HG02610 (cell line): ENCODE measurements at regions not wholly inside any gene's neighbourhood (a gene's known extent, or its start where the extent isn't known, plus 50 kb on each side); places are given as distances from the start of the nearest gene placed in this dataset.
"Not testable (repeated sequence)": the region's sequence is repeated elsewhere in the genome, so short reads cannot be mapped to it uniquely, and the experiment has no call there.

Experiments
- ATAC-seq: cut with Tn5 transposase; IDR thresholded peaks from one replicate; pipeline ENCODE4 v1.9.1; 2021; ENCODE audit warnings: mild to moderate bottlenecking, moderate library complexity; ENCODE audit not compliant: unreplicated experiment

- ATAC-seq: no peak
These were observed 151.8 kb upstream of the EPB41L4A start for GRCh38 chr5:112570708-112571444.

- ATAC-seq: no peak
These were observed 154.4 kb upstream of the EPB41L4A start for GRCh38 chr5:112573441-112573840.

GRCh38 chr5:112574536-112574935 lies 155.5 kb upstream of the EPB41L4A start:
- ATAC-seq: no peak

GRCh38 chr5:112576298-112576925 lies 157.3 kb upstream of the EPB41L4A start:
- ATAC-seq: no peak

GRCh38 chr5:112579599-112580170 lies 158.0 kb upstream of the APC start:
- no peak for ATAC-seq

GRCh38 chr5:112581811-112582320 lies 155.8 kb upstream of the APC start:
- ATAC-seq: no peak

GRCh38 chr5:112583166-112583565 lies 154.5 kb upstream of the APC start:
- ATAC-seq: no peak

GRCh38 chr5:112584781-112585180 lies 152.9 kb upstream of the APC start:
- ATAC-seq: no peak

- ATAC-seq: no peak
These were observed 151.1 kb upstream of the APC start for GRCh38 chr5:112586596-112587062.

- ATAC-seq: not testable (repeated sequence)
These were observed 146.8 kb upstream of the APC start for GRCh38 chr5:112590858-112591257.

- no peak for ATAC-seq
These were observed 143.4 kb upstream of the APC start for GRCh38 chr5:112594095-112594850.

GRCh38 chr5:112594941-112595340 lies 142.7 kb upstream of the APC start:
- ATAC-seq: no peak

- ATAC-seq: no peak
These were observed 139.9 kb upstream of the APC start for GRCh38 chr5:112597831-112598230.

- ATAC-seq: not testable (repeated sequence)
These were observed 137.2 kb upstream of the APC start for GRCh38 chr5:112600510-112600909.

- ATAC-seq: no peak
These were observed 132.7 kb upstream of the APC start for GRCh38 chr5:112604732-112605630.

GRCh38 chr5:112608975-112609374 lies 128.7 kb upstream of the APC start:
- ATAC-seq: no peak

- ATAC-seq: no peak
These were observed 125.0 kb upstream of the APC start for GRCh38 chr5:112612663-112613062.

- ATAC-seq: no peak
These were observed 123.4 kb upstream of the APC start for GRCh38 chr5:112614285-112614684.

- no peak for ATAC-seq
These were observed 122.7 kb upstream of the APC start for GRCh38 chr5:112614986-112615385.
